GM12865 (cell line): ENCODE measurements at regions not wholly inside any gene's neighbourhood (a gene's known extent, or its start where the extent isn't known, plus 50 kb on each side); places are given as distances from the start of the nearest gene placed in this dataset.
A peak's percentile ranks its signal among the peaks of the same experiment; 100 is the strongest.

Experiments
- DNase-seq: peaks from one replicate; pipeline ENCODE4 v3.0.0; 2010; ENCODE audit warnings: low read depth
- H3K4me3 ChIP-seq: 2 replicates; pipeline ENCODE4 v1.5.1; 2011; ENCODE audit warnings: mild to moderate bottlenecking, low read depth, low read length, control low read depth
- CTCF ChIP-seq: IDR thresholded peaks from 2 replicates; pipeline ENCODE4 v1.5.1; 2011; ENCODE audit warnings: low read length, control low read depth, low read depth, inconsistent platforms; ENCODE audit not compliant: insufficient read depth; ENCODE audit errors: missing control alignments

DNA sequence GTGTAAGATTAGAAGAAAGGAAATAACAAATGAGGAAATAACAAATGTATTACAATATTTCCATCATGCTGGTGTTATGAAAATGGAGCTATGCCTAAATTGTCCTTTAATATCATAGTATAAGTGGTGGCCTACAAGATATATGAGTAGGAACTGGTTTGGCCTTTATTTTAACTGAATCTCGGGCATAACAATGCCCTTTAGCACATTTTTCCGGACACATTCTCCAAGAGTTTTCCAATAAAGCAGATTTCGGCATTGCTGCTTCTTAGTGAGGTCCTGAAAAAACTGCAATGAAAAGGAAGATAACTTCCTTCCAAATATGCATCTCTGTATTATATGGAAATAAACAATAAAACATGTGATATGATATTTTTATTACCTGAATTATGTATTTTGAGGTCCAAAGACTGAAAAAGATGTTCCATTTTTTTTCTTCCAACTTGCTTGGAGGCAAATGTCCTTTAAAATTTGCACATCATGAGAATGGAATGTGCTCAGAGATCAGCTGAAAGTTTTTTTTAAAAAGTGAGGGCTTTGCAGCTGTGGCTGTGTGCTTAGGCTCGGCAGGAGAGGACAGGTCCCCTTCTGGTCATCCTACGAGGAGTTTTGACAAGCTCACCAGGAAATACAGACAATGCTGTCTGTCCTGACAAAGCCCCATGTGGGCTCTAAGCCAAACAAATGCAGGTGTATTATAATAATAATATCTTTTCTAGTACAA lies 132.3 kb upstream of the RND3 start:
- no peak overlapping the region for H3K4me3 ChIP-seq
- no peak for DNase-seq
- TF ChIP-seq CTCF = no peak

DNA sequence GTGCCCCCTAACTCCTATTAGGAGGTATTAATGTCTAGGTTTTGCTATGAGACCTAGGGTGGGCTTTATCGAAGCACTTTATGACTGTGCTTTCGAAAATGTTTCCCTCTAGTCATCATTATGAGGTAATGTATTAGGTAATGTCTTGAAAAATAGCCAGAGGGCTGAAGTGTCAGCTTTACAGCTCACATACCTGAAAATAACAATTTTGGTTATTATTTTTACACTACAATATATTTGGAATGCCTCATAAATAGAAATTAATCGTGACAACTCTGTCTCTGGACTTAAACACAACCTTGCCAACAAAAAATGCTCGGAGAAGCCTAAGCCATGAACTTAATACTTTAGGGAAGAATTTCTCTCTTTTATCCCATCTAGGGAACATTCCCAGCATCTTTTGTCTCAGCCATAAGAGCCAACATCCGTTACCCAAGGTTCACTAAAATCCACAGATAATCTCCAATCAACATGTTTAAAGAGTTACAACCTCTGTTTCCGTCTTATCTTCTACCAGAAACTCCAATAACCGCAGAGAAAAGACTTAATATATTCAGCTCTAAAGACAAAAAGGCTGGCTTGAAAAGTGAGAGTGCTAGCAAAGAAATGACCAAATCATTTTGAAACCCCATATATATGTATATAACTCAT lies 130.9 kb upstream of the RND3 start:
- DNase-seq = no peak
- no peak overlapping the region for H3K4me3 ChIP-seq
- no peak for TF ChIP-seq CTCF

- no peak for TF ChIP-seq CTCF
- H3K4me3 ChIP-seq = no peak overlapping the region
- no peak for DNase-seq
Observed at GRCh38 chr2:150617351-150617978, 130.0 kb upstream of the RND3 start.

DNA sequence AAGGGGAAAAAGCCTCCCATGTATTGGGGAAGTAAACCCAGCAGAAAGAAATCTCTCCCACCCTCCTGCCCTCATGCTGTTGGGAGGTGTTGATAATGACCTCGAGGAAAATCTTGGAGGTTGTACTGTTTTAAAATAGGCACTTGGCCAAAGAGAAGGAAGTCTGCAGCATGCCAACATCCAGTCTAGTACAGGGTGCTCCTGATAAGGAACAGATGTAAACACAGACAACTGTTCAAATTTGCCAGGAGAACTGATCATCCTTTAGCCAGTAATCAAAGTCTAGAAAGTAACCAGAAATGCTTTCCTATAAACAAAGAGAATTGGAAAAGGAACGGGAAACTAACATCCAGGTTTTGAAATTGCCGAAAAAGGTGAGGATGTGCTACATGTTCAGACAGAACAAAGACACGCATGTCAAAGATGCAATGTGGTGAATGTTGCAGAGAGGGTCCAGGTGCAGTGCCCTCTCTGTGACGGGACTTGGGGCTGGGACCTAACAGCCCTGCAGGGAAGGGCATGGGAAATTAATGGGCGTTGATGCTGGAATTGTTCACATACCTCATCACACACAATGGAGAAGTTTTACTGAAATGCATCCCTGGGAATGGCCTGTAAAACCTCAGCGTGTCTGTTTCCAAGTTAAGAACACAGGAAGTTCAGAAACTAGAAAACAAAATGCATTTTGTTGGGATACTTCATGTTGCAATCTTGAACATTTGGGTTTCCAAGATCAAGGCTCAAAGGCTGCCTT lies 125.7 kb upstream of the RND3 start:
- no peak for TF ChIP-seq CTCF

GRCh38 chr2:150610670-150611279 lies 123.3 kb upstream of the RND3 start:
- peak; percentile 37 for TF ChIP-seq CTCF
- H3K4me3 ChIP-seq = no peak overlapping the region
- DNase-seq = peak; percentile 34

More for the DNA sequence above, 125.7 kb upstream of the RND3 start:
- no peak for DNase-seq
- no peak overlapping the region for H3K4me3 ChIP-seq

DNA sequence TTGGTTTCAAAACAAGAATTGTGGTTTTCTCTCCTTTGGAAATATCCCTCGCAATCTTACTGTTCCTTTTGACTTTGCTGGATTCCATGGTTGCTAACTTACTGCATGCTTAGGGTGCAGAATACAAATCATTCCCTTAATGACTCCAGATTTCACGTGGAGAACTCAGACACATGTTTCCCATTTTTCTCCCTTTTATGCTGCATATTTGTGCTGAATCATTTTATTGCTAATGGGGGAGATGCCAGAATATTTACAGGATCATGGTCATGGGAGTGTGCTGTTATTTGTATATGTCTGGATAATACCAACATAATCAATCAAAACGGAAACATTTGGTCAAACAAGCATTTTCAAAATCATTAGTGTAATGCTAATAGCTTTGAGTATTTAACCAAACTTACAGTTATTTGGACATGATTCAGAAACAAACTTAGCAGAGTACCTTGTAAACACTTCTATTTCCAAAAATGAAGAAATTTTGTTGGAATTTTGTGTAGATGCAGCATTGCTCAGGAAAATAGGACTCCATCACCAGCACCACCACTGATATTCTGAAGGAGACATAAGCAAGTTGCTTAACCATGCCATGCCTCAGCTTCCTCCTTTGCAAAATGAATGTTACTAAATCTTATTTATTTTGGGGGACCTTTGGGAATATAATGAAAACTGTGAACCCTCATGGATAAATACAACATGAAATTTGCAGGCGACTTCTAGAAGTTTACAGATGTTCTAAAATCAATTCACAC lies 122.5 kb upstream of the RND3 start:
- H3K4me3 ChIP-seq = no peak overlapping the region
- TF ChIP-seq CTCF = no peak
- DNase-seq = no peak
